A673 (cell line): ENCODE measurements at regions not wholly inside any gene's neighbourhood (a gene's known extent, or its start where the extent isn't known, plus 50 kb on each side); places are given as distances from the start of the nearest gene placed in this dataset.

Experiments used
- EZH2 ChIP-seq: fragments of 200-600 bp; sonication (generic); IDR thresholded peaks from 2 replicates; pipeline ENCODE4 v1.6.1; 2017; ENCODE audit warnings: borderline replicate concordance, low read depth, mild to moderate bottlenecking, mixed read lengths, antibody characterized with exemption, low read length; ENCODE audit not compliant: poor library complexity, severe bottlenecking
- TF ChIP-seq, protein P1 (sequence below): fragments of 300-800, 200-600 bp; sonication (generic); conservative IDR thresholded peaks from 2 replicates; pipeline ENCODE4 v1.5.1; 2017; ENCODE audit warnings: low read depth, mild to moderate bottlenecking, antibody characterized with exemption, low read length, moderate library complexity, mixed read lengths

DNA sequence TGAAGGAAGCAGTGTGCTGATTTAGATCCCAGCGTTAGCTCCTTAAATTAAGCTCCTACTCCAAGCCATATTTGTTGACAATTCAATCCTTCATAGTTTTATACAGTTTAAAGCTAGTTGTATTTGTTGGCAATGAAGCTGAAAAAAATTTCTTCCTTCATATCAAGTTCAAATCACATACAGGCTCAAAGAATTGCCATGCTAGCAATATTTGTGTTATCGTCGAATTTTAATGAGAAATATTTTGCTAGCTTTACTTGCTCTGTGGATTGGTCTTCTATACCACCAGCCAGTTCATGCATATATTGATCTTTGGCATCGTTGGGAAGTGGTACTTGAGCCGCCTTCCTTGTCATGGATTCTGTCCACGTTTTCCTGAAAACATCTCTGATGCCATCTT, 204.6 kb upstream of the HDAC4 start:
- TF ChIP-seq, protein P1, sequence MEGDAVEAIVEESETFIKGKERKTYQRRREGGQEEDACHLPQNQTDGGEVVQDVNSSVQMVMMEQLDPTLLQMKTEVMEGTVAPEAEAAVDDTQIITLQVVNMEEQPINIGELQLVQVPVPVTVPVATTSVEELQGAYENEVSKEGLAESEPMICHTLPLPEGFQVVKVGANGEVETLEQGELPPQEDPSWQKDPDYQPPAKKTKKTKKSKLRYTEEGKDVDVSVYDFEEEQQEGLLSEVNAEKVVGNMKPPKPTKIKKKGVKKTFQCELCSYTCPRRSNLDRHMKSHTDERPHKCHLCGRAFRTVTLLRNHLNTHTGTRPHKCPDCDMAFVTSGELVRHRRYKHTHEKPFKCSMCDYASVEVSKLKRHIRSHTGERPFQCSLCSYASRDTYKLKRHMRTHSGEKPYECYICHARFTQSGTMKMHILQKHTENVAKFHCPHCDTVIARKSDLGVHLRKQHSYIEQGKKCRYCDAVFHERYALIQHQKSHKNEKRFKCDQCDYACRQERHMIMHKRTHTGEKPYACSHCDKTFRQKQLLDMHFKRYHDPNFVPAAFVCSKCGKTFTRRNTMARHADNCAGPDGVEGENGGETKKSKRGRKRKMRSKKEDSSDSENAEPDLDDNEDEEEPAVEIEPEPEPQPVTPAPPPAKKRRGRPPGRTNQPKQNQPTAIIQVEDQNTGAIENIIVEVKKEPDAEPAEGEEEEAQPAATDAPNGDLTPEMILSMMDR, result no peak
- TF ChIP-seq EZH2, result no peak
